Activated CD4-positive, alpha-beta T cell treated with anti-CD3 and anti-CD28 coated beads for 24 hours (primary cell): ENCODE measurements at regions not wholly inside any gene's neighbourhood (a gene's known extent, or its start where the extent isn't known, plus 50 kb on each side); places are given as distances from the start of the nearest gene placed in this dataset.
"Not testable (repeated sequence)": the region's sequence is repeated elsewhere in the genome, so short reads cannot be mapped to it uniquely, and the experiment has no call there.

Experiments used
- DNase-seq, 2 donors: peaks; one replicate each; pipeline ENCODE4 v3.0.0-alpha.2; 2020; ENCODE audit warnings: low read depth in 2 of 2

DNA sequence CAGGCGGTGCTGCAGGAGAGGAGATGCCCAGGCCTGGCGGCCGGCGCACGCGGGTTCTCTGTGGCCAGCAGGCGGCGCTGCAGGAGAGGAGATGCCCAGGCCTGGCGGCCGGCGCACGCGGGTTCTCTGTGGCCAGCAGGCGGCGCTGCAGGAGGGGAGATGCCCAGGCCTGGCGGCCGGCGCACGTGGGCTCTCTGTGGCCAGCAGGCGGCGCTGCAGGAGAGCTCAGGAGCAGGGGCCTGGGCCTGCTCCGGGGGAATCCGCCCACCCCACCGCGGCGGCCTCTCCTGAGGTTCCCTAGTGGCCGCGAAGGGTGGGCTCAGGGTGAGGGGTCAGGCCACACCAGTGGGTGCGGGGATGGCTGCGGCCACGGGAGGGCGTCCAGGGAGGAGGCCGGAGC lies 75.9 kb downstream of the OR4F16 start:
- DNase-seq = not testable (repeated sequence)

DNA sequence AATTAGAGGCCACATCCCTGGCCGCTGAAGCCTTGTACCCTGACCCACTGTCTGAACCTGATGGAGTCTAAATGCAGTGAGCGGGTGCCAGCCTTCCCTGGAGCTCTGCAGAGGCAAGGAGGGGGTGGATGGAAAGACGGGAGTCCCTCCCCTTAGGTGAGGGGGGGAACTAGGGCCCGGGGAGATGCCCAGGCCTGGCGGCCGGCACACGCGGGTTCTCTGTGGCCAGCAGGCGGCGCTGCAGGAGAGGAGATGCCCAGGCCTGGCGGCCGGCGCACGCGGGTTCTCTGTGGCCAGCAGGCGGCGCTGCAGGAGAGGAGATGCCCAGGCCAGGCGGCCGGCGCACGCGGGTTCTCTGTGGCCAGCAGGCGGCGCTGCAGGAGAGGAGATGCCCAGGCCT lies 77.3 kb downstream of the OR4F16 start:
- not testable (repeated sequence) for DNase-seq

DNA sequence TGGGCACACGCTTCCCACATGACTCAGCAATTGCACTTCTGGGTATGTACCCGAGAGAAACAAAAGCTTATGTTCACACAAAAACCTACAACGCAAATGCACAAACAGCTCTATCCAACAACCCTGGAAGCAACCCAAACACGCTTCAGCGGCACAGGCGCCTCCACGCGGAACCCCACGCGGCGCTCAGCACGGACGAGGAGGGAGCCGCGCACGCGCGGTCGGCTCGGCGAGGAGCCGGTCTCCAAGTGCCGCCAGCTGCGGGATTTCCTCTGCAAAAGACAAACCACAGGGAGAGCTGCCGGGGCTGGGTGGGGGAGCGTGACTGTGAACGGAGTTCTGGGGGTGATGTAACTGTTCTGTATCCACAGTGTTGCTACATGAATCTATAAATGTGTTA lies 81.2 kb downstream of the OR4F16 start:
- not testable (repeated sequence) for DNase-seq

DNA sequence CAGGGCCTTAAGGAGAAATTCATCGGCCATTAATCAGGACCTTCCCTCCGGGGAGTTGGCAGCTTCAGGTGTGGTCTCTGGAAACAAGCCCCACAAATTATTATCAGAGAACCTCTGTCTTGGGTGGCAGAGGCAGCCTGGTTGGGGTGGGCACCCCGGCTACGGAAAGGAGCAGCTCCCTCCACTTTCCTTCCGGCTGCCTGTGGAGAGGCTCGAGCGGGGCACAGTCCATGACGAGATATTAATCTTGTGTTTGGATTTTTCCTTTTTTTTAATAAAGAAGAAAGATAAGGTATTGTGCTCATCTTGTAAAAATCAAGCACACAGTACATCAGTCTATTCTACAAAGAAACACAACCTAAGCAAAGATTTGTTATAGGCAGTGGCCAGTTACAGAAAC lies 98.2 kb downstream of the OR4F16 start:
- not testable (repeated sequence) for DNase-seq

DNA sequence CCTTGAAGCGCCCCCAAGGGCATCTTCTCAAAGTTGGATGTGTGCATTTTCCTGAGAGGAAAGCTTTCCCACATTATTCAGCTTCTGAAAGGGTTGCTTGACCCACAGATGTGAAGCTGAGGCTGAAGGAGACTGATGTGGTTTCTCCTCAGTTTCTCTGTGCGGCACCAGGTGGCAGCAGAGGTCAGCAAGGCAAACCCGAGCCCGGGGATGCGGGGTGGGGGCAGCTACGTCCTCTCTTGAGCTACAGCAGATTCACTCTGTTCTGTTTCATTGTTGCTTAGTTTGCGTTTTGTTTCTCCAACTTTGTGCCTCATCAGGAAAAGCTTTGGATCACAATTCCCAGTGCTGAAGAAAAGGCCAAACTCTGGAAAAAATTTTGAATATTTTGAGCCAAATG lies 100.5 kb downstream of the OR4F16 start:
- DNase-seq = peak; percentile 33 to 55
